Cardiac muscle cell (in vitro differentiated cells and primary cell): ENCODE measurements at regions not wholly inside any gene's neighbourhood (a gene's known extent, or its start where the extent isn't known, plus 50 kb on each side); places are given as distances from the start of the nearest gene placed in this dataset.

ENCODE experiments used
- DNase-seq, 2 donors: peaks; one replicate each; pipeline versions ENCODE4 v3.0.0 to v3.0.0-alpha.2; 2010 to 2017; ENCODE audit warnings: low read depth in 1 of 2, low spot score in 1 of 2
- H3K27ac ChIP-seq: fragments of 200-600 bp; sonication (generic); 2 replicates; pipeline ENCODE4 v1.5.1; 2016
- H3K27me3 ChIP-seq: fragments of 200-600 bp; sonication (generic); 2 replicates; pipeline ENCODE4 v1.6.0; 2016; ENCODE audit warnings: control low read depth
- H3K36me3 ChIP-seq: fragments of 200-600 bp; sonication (generic); 2 replicates; pipeline ENCODE4 v1.5.1; 2016; ENCODE audit warnings: control low read depth
- H3K4me1 ChIP-seq: fragments of 200-600 bp; sonication (generic); 2 replicates; pipeline ENCODE4 v1.8.1; 2017; ENCODE audit warnings: low read depth, mild to moderate bottlenecking, mixed run types
- H3K4me3 ChIP-seq: fragments of 200-600 bp; sonication (generic); 2 replicates; pipeline ENCODE4 v1.5.1; 2016; ENCODE audit warnings: mild to moderate bottlenecking
- H3K9me3 ChIP-seq: fragments of 200-600 bp; sonication (generic); 2 replicates; pipeline ENCODE4 v1.5.1; 2017; ENCODE audit warnings: low read depth, mild to moderate bottlenecking, control low read depth
- TF ChIP-seq, protein P1 (sequence below): IDR thresholded peaks from 2 replicates; pipeline ENCODE4 v1.5.1; 2012; ENCODE audit warnings: low read depth, mild to moderate bottlenecking, low read length

DNA sequence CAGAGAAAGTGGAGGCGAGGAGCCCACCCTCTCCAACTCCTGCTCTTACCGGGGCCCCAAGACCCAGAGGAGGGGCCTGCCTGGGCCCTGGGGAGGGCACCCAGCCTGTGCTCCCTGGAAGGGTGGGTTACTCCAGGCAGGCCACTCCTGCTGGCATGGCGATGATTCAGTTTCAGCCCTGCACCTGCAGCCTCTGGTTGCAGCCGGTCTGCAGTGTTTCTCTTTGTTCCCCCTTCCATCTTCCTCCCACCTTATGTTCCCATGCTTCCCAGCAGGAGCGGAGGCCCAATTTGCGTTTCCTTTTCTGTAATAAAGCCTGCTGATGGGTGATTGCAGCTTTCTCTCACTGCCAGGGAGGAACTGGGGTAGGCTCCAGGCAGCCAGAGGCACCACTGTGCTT, 53.2 kb upstream of the FAM20C start:
- TF ChIP-seq, protein P1, sequence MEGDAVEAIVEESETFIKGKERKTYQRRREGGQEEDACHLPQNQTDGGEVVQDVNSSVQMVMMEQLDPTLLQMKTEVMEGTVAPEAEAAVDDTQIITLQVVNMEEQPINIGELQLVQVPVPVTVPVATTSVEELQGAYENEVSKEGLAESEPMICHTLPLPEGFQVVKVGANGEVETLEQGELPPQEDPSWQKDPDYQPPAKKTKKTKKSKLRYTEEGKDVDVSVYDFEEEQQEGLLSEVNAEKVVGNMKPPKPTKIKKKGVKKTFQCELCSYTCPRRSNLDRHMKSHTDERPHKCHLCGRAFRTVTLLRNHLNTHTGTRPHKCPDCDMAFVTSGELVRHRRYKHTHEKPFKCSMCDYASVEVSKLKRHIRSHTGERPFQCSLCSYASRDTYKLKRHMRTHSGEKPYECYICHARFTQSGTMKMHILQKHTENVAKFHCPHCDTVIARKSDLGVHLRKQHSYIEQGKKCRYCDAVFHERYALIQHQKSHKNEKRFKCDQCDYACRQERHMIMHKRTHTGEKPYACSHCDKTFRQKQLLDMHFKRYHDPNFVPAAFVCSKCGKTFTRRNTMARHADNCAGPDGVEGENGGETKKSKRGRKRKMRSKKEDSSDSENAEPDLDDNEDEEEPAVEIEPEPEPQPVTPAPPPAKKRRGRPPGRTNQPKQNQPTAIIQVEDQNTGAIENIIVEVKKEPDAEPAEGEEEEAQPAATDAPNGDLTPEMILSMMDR: no peak
- Histone ChIP-seq H3K9me3 (no peaks in the 10 kb centered on the region), H3K4me1 (peaks cover 7% of the 10 kb centered on the region), H3K27ac (no peak overlapping the region), H3K36me3 (no peaks in the 10 kb centered on the region), H3K4me3 (no peak overlapping the region), H3K27me3 (no peaks in the 10 kb centered on the region)
- DNase-seq: no peak

DNA sequence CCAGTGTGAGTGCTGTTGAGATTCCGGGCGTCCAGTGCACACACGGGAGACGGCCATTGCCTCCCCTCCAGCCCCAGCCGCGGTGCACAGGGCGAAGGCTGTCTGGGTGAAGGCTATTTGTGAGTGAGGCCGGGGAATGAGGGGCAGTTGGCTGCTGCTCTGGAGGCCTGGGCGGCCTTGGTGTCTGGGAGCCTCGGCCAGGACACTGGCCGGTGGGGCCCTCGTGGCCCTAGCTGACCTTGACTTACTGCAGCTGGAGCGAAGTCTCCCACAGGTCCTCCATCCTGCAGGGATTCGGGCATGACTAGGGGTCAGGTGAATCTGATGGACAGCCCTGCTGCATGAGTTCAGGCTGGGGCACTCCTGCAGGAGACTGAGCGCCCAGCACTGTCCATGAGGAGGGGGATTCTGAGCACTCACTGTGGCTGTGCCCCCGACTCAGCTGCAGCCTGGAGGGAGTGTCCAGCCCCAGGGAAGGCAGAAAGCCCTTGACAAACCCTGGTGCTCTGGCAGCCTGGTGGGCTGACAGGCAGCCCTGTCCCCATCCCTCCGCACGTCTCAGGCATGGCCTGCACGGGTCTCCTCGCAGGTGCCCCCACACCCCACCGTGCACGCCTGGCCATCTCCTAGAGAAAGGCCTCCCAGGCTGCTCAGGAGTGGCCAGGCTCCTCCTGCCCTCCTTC, 52.7 kb upstream of the FAM20C start:
- Histone ChIP-seq H3K27ac (no peak overlapping the region), H3K9me3 (no peaks in the 10 kb centered on the region), H3K4me3 (no peak overlapping the region), H3K27me3 (no peaks in the 10 kb centered on the region), H3K36me3 (no peaks in the 10 kb centered on the region), H3K4me1 (peaks cover 7% of the 10 kb centered on the region)
- DNase-seq: no peak
- TF ChIP-seq, protein P1: no peak

DNA sequence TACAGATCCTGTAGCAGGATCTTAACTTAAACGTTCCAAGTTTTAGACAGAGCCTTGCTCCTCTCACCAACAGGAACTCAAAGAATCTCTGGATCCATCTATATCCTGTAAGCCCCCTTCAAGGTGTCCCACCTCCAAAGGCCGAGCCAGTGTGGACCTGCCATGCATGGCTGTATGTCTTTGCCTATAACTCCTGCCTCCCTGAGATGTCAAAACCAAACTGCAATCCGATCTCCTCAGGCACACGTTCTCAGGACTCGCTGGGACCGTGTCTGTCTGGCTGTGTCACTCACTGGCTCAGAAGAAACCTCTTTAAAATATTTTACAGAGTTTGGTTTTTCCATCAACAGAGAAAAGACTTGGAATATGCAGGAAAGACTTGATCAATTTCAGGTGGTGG, 51.4 kb upstream of the FAM20C start:
- Histone ChIP-seq H3K4me1 (peaks cover 7% of the 10 kb centered on the region), H3K9me3 (no peaks in the 10 kb centered on the region), H3K27me3 (no peaks in the 10 kb centered on the region), H3K27ac (no peak overlapping the region), H3K36me3 (no peaks in the 10 kb centered on the region), H3K4me3 (no peak overlapping the region)
- TF ChIP-seq, protein P1: no peak
- no peak for DNase-seq

DNA sequence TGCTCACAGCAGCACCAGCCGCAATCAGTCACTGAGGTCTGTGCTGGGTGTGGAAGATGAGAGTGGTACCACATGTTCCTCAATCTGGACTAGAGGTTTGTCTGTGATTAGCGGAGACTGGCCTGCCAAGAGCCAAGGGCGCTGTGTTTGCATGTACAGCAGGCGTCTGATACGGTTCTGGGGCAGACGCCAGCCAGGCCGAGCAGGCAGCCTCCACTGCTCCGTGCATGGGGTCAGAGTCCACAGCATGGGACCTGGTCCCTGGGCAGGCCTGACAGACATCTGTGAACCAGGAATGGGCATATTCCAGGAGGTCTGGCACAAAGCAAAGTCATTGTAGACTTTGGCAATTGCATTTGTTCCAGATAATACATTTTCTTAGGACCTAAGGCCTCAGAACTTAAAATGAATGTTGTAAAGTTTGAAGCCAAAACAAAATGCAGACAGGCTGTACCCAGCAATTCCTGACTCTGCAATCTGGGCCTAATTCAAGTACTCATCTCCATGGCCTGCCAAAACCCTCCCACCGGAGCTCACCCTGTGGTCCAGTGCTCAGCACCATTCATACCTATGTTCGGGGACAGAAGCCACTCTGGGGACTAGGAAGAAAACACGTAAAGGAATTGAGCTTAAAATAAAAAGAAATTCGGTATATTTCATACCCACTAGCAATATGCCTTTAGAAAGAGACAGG, 50.0 kb upstream of the FAM20C start:
- Histone ChIP-seq H3K27ac (no peak overlapping the region), H3K4me1 (peaks cover 7% of the 10 kb centered on the region), H3K9me3 (no peaks in the 10 kb centered on the region), H3K27me3 (no peaks in the 10 kb centered on the region), H3K4me3 (no peak overlapping the region), H3K36me3 (no peaks in the 10 kb centered on the region)
- DNase-seq: peak in 1 of 2 donors; percentile 75
- TF ChIP-seq, protein P1: no peak
